ENCODE measurements at regions not wholly inside any gene's neighbourhood (a gene's known extent, or its start where the extent isn't known, plus 50 kb on each side); places are given as distances from the start of the nearest gene placed in this dataset.

- TF ChIP-seq POU6F1 (CRISPR knock-in tag; IDR thresholded peaks at IDR 0.05; ENCODE audit: borderline replicate concordance, low read depth) (no peak), TSHZ2 (CRISPR knock-in tag; IDR thresholded peaks at IDR 0.05) (no peak), OSR1 (CRISPR knock-in tag; IDR thresholded peaks at IDR 0.05) (no peak), ZFP3 (CRISPR knock-in tag; IDR thresholded peaks at IDR 0.05) (no peak), ZNF8 (CRISPR knock-in tag; IDR thresholded peaks at IDR 0.05) (no peak), ISL1 (CRISPR knock-in tag; IDR thresholded peaks at IDR 0.05) (no peak)
These were observed 260.6 kb downstream of the SMAD2 start (continued) for GRCh38 chr18:47669815-47670214.

DNA sequence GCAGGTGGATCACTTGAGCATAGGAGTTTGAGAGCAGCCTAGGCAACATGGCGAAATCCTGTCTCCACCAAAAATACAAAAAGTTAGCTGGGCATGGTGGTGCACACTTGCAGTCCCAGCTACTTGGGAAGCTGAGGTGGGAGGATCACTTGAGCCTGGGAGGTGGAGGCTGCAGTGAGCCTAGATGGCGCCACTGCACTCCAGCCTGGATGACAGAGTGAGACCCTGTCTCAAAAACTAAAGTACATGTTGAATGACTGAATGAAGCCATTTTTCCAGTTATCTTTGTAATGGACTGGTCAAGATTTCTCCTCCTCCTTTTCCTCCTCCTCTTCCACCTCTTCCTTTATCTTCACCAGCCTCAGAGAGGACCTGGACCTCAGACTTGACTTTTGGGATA is 272.0 kb downstream of the SMAD2 start:
- no peak for TF ChIP-seq POU6F1 (CRISPR knock-in tag; IDR thresholded peaks at IDR 0.05; ENCODE audit: borderline replicate concordance, low read depth)
- TF ChIP-seq PPARA (CRISPR knock-in tag; IDR thresholded peaks at IDR 0.05; ENCODE audit: borderline replicate concordance), result no peak
- TF ChIP-seq ZNF8 (CRISPR knock-in tag; IDR thresholded peaks at IDR 0.05), result no peak
- TF ChIP-seq TCF4 (CRISPR knock-in tag; IDR thresholded peaks at IDR 0.05; ENCODE audit: borderline replicate concordance), result no peak
- TF ChIP-seq, protein P1, sequence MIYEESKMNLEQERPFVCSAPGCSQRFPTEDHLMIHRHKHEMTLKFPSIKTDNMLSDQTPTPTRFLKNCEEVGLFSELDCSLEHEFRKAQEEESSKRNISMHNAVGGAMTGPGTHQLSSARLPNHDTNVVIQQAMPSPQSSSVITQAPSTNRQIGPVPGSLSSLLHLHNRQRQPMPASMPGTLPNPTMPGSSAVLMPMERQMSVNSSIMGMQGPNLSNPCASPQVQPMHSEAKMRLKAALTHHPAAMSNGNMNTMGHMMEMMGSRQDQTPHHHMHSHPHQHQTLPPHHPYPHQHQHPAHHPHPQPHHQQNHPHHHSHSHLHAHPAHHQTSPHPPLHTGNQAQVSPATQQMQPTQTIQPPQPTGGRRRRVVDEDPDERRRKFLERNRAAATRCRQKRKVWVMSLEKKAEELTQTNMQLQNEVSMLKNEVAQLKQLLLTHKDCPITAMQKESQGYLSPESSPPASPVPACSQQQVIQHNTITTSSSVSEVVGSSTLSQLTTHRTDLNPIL (CRISPR knock-in tag; IDR thresholded peaks at IDR 0.05; ENCODE audit: low read depth), result no peak
- TF ChIP-seq PATZ1 (CRISPR knock-in tag; IDR thresholded peaks at IDR 0.05; ENCODE audit: borderline replicate concordance), result no peak
- TF ChIP-seq ZC3H10 (CRISPR knock-in tag; IDR thresholded peaks at IDR 0.05), result no peak
- no peak for TF ChIP-seq RARB (CRISPR knock-in tag; IDR thresholded peaks at IDR 0.05)
- no peak for TF ChIP-seq ZNF70 (CRISPR knock-in tag; IDR thresholded peaks at IDR 0.05)
- TF ChIP-seq CSDC2 (CRISPR knock-in tag; IDR thresholded peaks at IDR 0.05), result no peak
- TF ChIP-seq SNAI2 (CRISPR knock-in tag; IDR thresholded peaks at IDR 0.05), result no peak
- TF ChIP-seq BACH2 (CRISPR knock-in tag; IDR thresholded peaks at IDR 0.05; ENCODE audit: borderline replicate concordance), result no peak
- no peak for TF ChIP-seq TOX (CRISPR knock-in tag; IDR thresholded peaks at IDR 0.05; ENCODE audit: borderline replicate concordance)
- no peak for TF ChIP-seq ZFP30 (CRISPR knock-in tag; IDR thresholded peaks at IDR 0.05)
- TF ChIP-seq CSRNP3 (CRISPR knock-in tag; IDR thresholded peaks at IDR 0.05), result no peak
- no peak for TF ChIP-seq ISL1 (CRISPR knock-in tag; IDR thresholded peaks at IDR 0.05)
- no peak for TF ChIP-seq OSR1 (CRISPR knock-in tag; IDR thresholded peaks at IDR 0.05)
- TF ChIP-seq ZNF565 (CRISPR knock-in tag; conservative IDR thresholded peaks at IDR 0.05; ENCODE audit: low read depth), result no peak
- TF ChIP-seq ESRRG (CRISPR knock-in tag; IDR thresholded peaks at IDR 0.05), result no peak
- ATAC-seq, result no peak
